ENCODE measurements at regions not wholly inside any gene's neighbourhood (a gene's known extent, or its start where the extent isn't known, plus 50 kb on each side); places are given as distances from the start of the nearest gene placed in this dataset.

DNA sequence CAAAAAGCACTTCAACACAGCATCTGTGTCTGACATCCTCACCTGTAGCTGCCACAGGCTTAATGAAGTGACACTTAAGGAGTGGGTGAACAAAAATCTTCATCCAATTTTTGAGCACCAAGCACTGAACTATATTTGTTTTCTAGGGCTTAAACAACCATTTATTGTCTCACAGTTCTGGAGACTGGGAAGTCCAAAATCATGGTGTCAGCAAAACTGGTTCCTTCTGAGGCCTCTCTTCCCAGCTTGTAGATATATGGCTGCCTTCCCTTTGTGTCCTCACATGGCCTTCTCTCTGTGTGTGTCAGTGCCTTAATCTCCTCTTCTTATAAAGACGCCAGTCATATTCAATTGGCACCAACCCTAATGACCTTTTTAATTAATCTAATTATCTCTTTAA is 189.2 kb upstream of the CLNK start (continued):
- TF ChIP-seq BACH1 (IDR thresholded peaks at IDR 0.05; ENCODE audit: low read length): no peak
- TF ChIP-seq, protein P1, sequence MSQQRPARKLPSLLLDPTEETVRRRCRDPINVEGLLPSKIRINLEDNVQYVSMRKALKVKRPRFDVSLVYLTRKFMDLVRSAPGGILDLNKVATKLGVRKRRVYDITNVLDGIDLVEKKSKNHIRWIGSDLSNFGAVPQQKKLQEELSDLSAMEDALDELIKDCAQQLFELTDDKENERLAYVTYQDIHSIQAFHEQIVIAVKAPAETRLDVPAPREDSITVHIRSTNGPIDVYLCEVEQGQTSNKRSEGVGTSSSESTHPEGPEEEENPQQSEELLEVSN (IDR thresholded peaks at IDR 0.05): no peak

Data from H1 (cell line).